Skeletal muscle tissue (tissue), 3 donors: ENCODE measurements at regions not wholly inside any gene's neighbourhood (a gene's known extent, or its start where the extent isn't known, plus 50 kb on each side); places are given as distances from the start of the nearest gene placed in this dataset.
"Not testable (repeated sequence)": the region's sequence is repeated elsewhere in the genome, so short reads cannot be mapped to it uniquely, and the experiment has no call there.

Experiments used
- H3K27ac ChIP-seq: one replicate; pipeline ENCODE4 v1.7.0; 2013; ENCODE audit warnings: mild to moderate bottlenecking, low read depth, low read length, inconsistent platforms
- H3K27me3 ChIP-seq, 3 donors: one replicate each; pipeline ENCODE4 v1.7.0; 2013; ENCODE audit warnings: low read length in 3 of 3; ENCODE audit not compliant: control insufficient read depth in 3 of 3, insufficient read depth in 3 of 3
- H3K36me3 ChIP-seq, 3 donors: one replicate each; pipeline ENCODE4 v1.7.0; 2013; ENCODE audit warnings: low read length in 3 of 3; ENCODE audit not compliant: control insufficient read depth in 3 of 3, insufficient read depth in 3 of 3
- H3K4me1 ChIP-seq, 3 donors: one replicate each; pipeline ENCODE4 v1.7.0; 2013; ENCODE audit warnings: low read length in 3 of 3, mild to moderate bottlenecking in 3 of 3; ENCODE audit not compliant: control insufficient read depth in 3 of 3, insufficient read depth in 3 of 3
- H3K4me3 ChIP-seq, 3 donors: one replicate each; pipeline ENCODE4 v1.7.0; 2013; ENCODE audit warnings: low read length in 3 of 3
- H3K9ac ChIP-seq, 3 donors: one replicate each; pipeline ENCODE4 v1.7.0; 2013; ENCODE audit warnings: low read length in 3 of 3, mild to moderate bottlenecking in 3 of 3, moderate library complexity in 2 of 3, low read depth in 1 of 3
- H3K9me3 ChIP-seq, 3 donors: one replicate each; pipeline ENCODE4 v1.7.0; 2013; ENCODE audit warnings: low read length in 3 of 3; ENCODE audit not compliant: control insufficient read depth in 3 of 3
- donor health status: Osteomylitis.

GRCh38 chr14:43595096-43595772 is 911.8 kb downstream of the FSCB start:
- Histone ChIP-seq H3K9ac (no peak overlapping the region), H3K27ac (no peak overlapping the region), H3K9me3 (no peaks in the 10 kb centered on the region), H3K36me3 (no peaks in the 10 kb centered on the region), H3K27me3 (no peaks in the 10 kb centered on the region), H3K4me3 (no peak overlapping the region), H3K4me1 (no peaks in the 10 kb centered on the region)

GRCh38 chr14:43591776-43592175 is 915.3 kb downstream of the FSCB start:
- Histone ChIP-seq H3K4me1 (no peaks in the 10 kb centered on the region), H3K36me3 (no peaks in the 10 kb centered on the region), H3K9me3 (no peaks in the 10 kb centered on the region), H3K27me3 (no peaks in the 10 kb centered on the region), H3K9ac (no peak overlapping the region), H3K27ac (no peak overlapping the region), H3K4me3 (no peak overlapping the region)

- no peak overlapping the region for H3K4me3 ChIP-seq
- no peaks in the 10 kb centered on the region for H3K4me1 ChIP-seq
- H3K27me3 ChIP-seq: no peaks in the 10 kb centered on the region
- no peak overlapping the region for H3K9ac ChIP-seq
- H3K27ac ChIP-seq: no peak overlapping the region
- H3K36me3 ChIP-seq: no peaks in the 10 kb centered on the region
- no peaks in the 10 kb centered on the region for H3K9me3 ChIP-seq
Measured at GRCh38 chr14:43587183-43587582, 919.9 kb downstream of the FSCB start.

GRCh38 chr14:43579671-43580070 is 927.4 kb downstream of the FSCB start:
- no peaks in the 10 kb centered on the region for H3K4me1 ChIP-seq
- H3K9ac ChIP-seq: no peak overlapping the region

GRCh38 chr14:43568022-43568421 is 939.1 kb downstream of the FSCB start:
- H3K36me3 ChIP-seq: no peaks in the 10 kb centered on the region
- no peak overlapping the region for H3K27ac ChIP-seq
- no peaks in the 10 kb centered on the region for H3K4me1 ChIP-seq
- no peak overlapping the region for H3K4me3 ChIP-seq
- no peak overlapping the region for H3K9ac ChIP-seq
- H3K9me3 ChIP-seq: no peaks in the 10 kb centered on the region
- no peaks in the 10 kb centered on the region for H3K27me3 ChIP-seq

More at GRCh38 chr14:43579671-43580070, 927.4 kb downstream of the FSCB start:
- Histone ChIP-seq H3K27me3 (no peaks in the 10 kb centered on the region), H3K4me3 (no peak overlapping the region), H3K36me3 (no peaks in the 10 kb centered on the region), H3K9me3 (no peaks in the 10 kb centered on the region), H3K27ac (no peak overlapping the region)

GRCh38 chr14:43548368-43548767 is 958.7 kb downstream of the FSCB start:
- Histone ChIP-seq H3K4me1 (no peaks in the 10 kb centered on the region), H3K9me3 (no peaks in the 10 kb centered on the region), H3K27me3 (no peaks in the 10 kb centered on the region), H3K9ac (no peak overlapping the region), H3K36me3 (no peaks in the 10 kb centered on the region), H3K27ac (no peak overlapping the region), H3K4me3 (no peak overlapping the region)

GRCh38 chr14:43547596-43547995 is 959.5 kb downstream of the FSCB start:
- H3K9ac ChIP-seq, H3K9me3 ChIP-seq: not testable (repeated sequence)

GRCh38 chr14:43541356-43541755 is 965.7 kb downstream of the FSCB start:
- Histone ChIP-seq H3K27me3 (no peaks in the 10 kb centered on the region), H3K9me3 (no peaks in the 10 kb centered on the region), H3K27ac (no peak overlapping the region), H3K4me1 (no peaks in the 10 kb centered on the region), H3K4me3 (no peak overlapping the region), H3K9ac (no peak overlapping the region), H3K36me3 (no peaks in the 10 kb centered on the region)

More at GRCh38 chr14:43547596-43547995, 959.5 kb downstream of the FSCB start:
- H3K4me3 ChIP-seq, H3K36me3 ChIP-seq, H3K27ac ChIP-seq, H3K27me3 ChIP-seq, H3K4me1 ChIP-seq: not testable (repeated sequence)

- H3K27ac ChIP-seq: no peak overlapping the region
Measured at GRCh38 chr14:43540948-43541347, 966.1 kb downstream of the FSCB start.

GRCh38 chr14:43539210-43539609 is 967.9 kb downstream of the FSCB start:
- H3K27me3 ChIP-seq: no peaks in the 10 kb centered on the region
- no peaks in the 10 kb centered on the region for H3K9me3 ChIP-seq
- H3K9ac ChIP-seq: no peak overlapping the region
- no peak overlapping the region for H3K4me3 ChIP-seq
- H3K27ac ChIP-seq: no peak overlapping the region
- H3K36me3 ChIP-seq: no peaks in the 10 kb centered on the region
- no peaks in the 10 kb centered on the region for H3K4me1 ChIP-seq

More at GRCh38 chr14:43540948-43541347, 966.1 kb downstream of the FSCB start:
- Histone ChIP-seq H3K36me3 (no peaks in the 10 kb centered on the region), H3K9me3 (no peaks in the 10 kb centered on the region), H3K27me3 (no peaks in the 10 kb centered on the region), H3K4me3 (no peak overlapping the region), H3K4me1 (no peaks in the 10 kb centered on the region), H3K9ac (no peak overlapping the region)
